SH-SY5Y (cell line): ENCODE measurements at regions not wholly inside any gene's neighbourhood (a gene's known extent, or its start where the extent isn't known, plus 50 kb on each side); places are given as distances from the start of the nearest gene placed in this dataset.

ENCODE experiments used
- GATA2 ChIP-seq: IDR thresholded peaks from 2 replicates; pipeline ENCODE4 v1.6.1; 2011; ENCODE audit warnings: mild to moderate bottlenecking, low read depth, low read length
- GATA3 ChIP-seq: IDR thresholded peaks from 2 replicates; pipeline ENCODE4 v1.6.1; 2011; ENCODE audit warnings: low read depth, mild to moderate bottlenecking, low read length, moderate library complexity

- TF ChIP-seq GATA3 (no peak), GATA2 (no peak)
Measured at GRCh38 chr11:95361180-95361579, 130.2 kb upstream of the SESN3 start.
